Ishikawa (cell line): ENCODE measurements at regions not wholly inside any gene's neighbourhood (a gene's known extent, or its start where the extent isn't known, plus 50 kb on each side); places are given as distances from the start of the nearest gene placed in this dataset.

Source experiments
- CEBPB ChIP-seq: IDR thresholded peaks from 2 replicates; pipeline ENCODE4 v1.6.1; 2012
- CREB1 ChIP-seq: IDR thresholded peaks from 2 replicates; pipeline ENCODE4 v1.6.1; 2012; ENCODE audit warnings: low read depth
- EGR1 ChIP-seq: IDR thresholded peaks from 2 replicates; pipeline ENCODE4 v1.6.1; 2012
- EP300 ChIP-seq: IDR thresholded peaks from 2 replicates; pipeline ENCODE4 v1.6.1; 2012; ENCODE audit warnings: borderline replicate concordance
- FOXM1 ChIP-seq: IDR thresholded peaks from 2 replicates; pipeline ENCODE4 v1.6.1; 2012; ENCODE audit warnings: low read depth, borderline replicate concordance
- NFIC ChIP-seq: IDR thresholded peaks from 2 replicates; pipeline ENCODE4 v1.6.1; 2012
- RAD21 ChIP-seq: IDR thresholded peaks from 2 replicates; pipeline ENCODE4 v1.6.1; 2012; ENCODE audit warnings: low read depth
- TAF1 ChIP-seq: IDR thresholded peaks from 2 replicates; pipeline ENCODE4 v1.6.1; 2012; ENCODE audit warnings: low read depth, mild to moderate bottlenecking
- YY1 ChIP-seq: IDR thresholded peaks from 2 replicates; pipeline ENCODE4 v1.6.1; 2012; ENCODE audit warnings: low read depth
- ZBTB7A ChIP-seq: IDR thresholded peaks from 2 replicates; pipeline ENCODE4 v1.6.1; 2012; ENCODE audit warnings: low read depth
- TF ChIP-seq, protein P1 (sequence below): IDR thresholded peaks from 2 replicates; pipeline ENCODE4 v1.6.1; 2012
- TF ChIP-seq, protein P2 (sequence below): IDR thresholded peaks from 2 replicates; pipeline ENCODE4 v1.6.1; 2012
- TF ChIP-seq, protein P3 (sequence below): IDR thresholded peaks from 2 replicates; pipeline ENCODE4 v1.6.1; 2012; ENCODE audit warnings: low read depth, mild to moderate bottlenecking

GRCh38 chr20:60794674-60795073 is 457.4 kb upstream of the CDH4 start:
- TF ChIP-seq EGR1, result no peak
- no peak for TF ChIP-seq NFIC
- no peak for TF ChIP-seq ZBTB7A
- TF ChIP-seq TAF1, result no peak
- no peak for TF ChIP-seq RAD21
- TF ChIP-seq, protein P1, sequence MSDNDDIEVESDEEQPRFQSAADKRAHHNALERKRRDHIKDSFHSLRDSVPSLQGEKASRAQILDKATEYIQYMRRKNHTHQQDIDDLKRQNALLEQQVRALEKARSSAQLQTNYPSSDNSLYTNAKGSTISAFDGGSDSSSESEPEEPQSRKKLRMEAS, result no peak
- TF ChIP-seq, protein P2, sequence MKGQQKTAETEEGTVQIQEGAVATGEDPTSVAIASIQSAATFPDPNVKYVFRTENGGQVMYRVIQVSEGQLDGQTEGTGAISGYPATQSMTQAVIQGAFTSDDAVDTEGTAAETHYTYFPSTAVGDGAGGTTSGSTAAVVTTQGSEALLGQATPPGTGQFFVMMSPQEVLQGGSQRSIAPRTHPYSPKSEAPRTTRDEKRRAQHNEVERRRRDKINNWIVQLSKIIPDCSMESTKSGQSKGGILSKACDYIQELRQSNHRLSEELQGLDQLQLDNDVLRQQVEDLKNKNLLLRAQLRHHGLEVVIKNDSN, result no peak
- no peak for TF ChIP-seq YY1
- TF ChIP-seq CREB1, result no peak
- TF ChIP-seq, protein P3, sequence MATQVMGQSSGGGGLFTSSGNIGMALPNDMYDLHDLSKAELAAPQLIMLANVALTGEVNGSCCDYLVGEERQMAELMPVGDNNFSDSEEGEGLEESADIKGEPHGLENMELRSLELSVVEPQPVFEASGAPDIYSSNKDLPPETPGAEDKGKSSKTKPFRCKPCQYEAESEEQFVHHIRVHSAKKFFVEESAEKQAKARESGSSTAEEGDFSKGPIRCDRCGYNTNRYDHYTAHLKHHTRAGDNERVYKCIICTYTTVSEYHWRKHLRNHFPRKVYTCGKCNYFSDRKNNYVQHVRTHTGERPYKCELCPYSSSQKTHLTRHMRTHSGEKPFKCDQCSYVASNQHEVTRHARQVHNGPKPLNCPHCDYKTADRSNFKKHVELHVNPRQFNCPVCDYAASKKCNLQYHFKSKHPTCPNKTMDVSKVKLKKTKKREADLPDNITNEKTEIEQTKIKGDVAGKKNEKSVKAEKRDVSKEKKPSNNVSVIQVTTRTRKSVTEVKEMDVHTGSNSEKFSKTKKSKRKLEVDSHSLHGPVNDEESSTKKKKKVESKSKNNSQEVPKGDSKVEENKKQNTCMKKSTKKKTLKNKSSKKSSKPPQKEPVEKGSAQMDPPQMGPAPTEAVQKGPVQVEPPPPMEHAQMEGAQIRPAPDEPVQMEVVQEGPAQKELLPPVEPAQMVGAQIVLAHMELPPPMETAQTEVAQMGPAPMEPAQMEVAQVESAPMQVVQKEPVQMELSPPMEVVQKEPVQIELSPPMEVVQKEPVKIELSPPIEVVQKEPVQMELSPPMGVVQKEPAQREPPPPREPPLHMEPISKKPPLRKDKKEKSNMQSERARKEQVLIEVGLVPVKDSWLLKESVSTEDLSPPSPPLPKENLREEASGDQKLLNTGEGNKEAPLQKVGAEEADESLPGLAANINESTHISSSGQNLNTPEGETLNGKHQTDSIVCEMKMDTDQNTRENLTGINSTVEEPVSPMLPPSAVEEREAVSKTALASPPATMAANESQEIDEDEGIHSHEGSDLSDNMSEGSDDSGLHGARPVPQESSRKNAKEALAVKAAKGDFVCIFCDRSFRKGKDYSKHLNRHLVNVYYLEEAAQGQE, result no peak
- no peak for TF ChIP-seq CEBPB
- no peak for TF ChIP-seq EP300
- no peak for TF ChIP-seq FOXM1
